NCI-H526 treated with DMSO at 0.1 percent for 48 hours (cell line): ENCODE measurements at regions not wholly inside any gene's neighbourhood (a gene's known extent, or its start where the extent isn't known, plus 50 kb on each side); places are given as distances from the start of the nearest gene placed in this dataset.

Experiments used
- DNase-seq: peaks from one replicate; lab custom pipeline; 2025; lab: John Stamatoyannopoulos, UW

- DNase-seq = no peak
Observed at GRCh38 chr3:23664459-23664858, 141.3 kb upstream of the UBE2E1 start.

- no peak for DNase-seq
Observed at GRCh38 chr3:23665741-23666140, 140.0 kb upstream of the UBE2E1 start.

- DNase-seq = no peak
Observed at GRCh38 chr3:23666818-23667217, 138.9 kb upstream of the UBE2E1 start.

- DNase-seq = no peak
Observed at GRCh38 chr3:23667536-23668429, 138.0 kb upstream of the UBE2E1 start.

- DNase-seq = no peak
Observed at GRCh38 chr3:23668430-23668904, 137.3 kb upstream of the UBE2E1 start.

- no peak for DNase-seq
Observed at GRCh38 chr3:23669541-23670255, 136.1 kb upstream of the UBE2E1 start.

GRCh38 chr3:23671851-23672589, 133.7 kb upstream of the UBE2E1 start:
- no peak for DNase-seq

- DNase-seq = no peak
Observed at GRCh38 chr3:23672628-23673027, 133.1 kb upstream of the UBE2E1 start.

GRCh38 chr3:23675010-23675409, 130.7 kb upstream of the UBE2E1 start:
- DNase-seq = no peak

GRCh38 chr3:23676093-23676492, 129.7 kb upstream of the UBE2E1 start:
- DNase-seq = no peak

- no peak for DNase-seq
Observed at GRCh38 chr3:23682646-23683045, 123.1 kb upstream of the UBE2E1 start.

- DNase-seq = no peak
Observed at GRCh38 chr3:23685541-23686258, 120.1 kb upstream of the UBE2E1 start.

GRCh38 chr3:23686519-23686918, 119.2 kb upstream of the UBE2E1 start:
- no peak for DNase-seq

- DNase-seq = no peak
Observed at GRCh38 chr3:23691357-23691895, 114.3 kb upstream of the UBE2E1 start.

- DNase-seq = no peak
Observed at GRCh38 chr3:23696842-23697241, 108.9 kb upstream of the UBE2E1 start.

- no peak for DNase-seq
Observed at GRCh38 chr3:23697416-23697815, 108.3 kb upstream of the UBE2E1 start.

GRCh38 chr3:23698652-23699313, 107.0 kb upstream of the UBE2E1 start:
- DNase-seq = no peak

- DNase-seq = no peak
Observed at GRCh38 chr3:23700616-23701015, 105.1 kb upstream of the UBE2E1 start.

GRCh38 chr3:23701716-23702597, 103.8 kb upstream of the UBE2E1 start:
- DNase-seq = peak; percentile 10

GRCh38 chr3:23704298-23704697, 101.5 kb upstream of the UBE2E1 start:
- no peak for DNase-seq
